GM12892 (cell line): ENCODE measurements at regions not wholly inside any gene's neighbourhood (a gene's known extent, or its start where the extent isn't known, plus 50 kb on each side); places are given as distances from the start of the nearest gene placed in this dataset.

ENCODE experiments used
- POLR2A ChIP-seq: IDR thresholded peaks from 2 replicates; pipeline ENCODE4 v1.6.1; 2011; ENCODE audit warnings: low read depth, low read length, control low read depth
- POLR2AphosphoS5 ChIP-seq: IDR thresholded peaks from 2 replicates; pipeline ENCODE4 v1.6.1; 2011; ENCODE audit warnings: low read depth, low read length, control low read depth
- TAF1 ChIP-seq: IDR thresholded peaks from 2 replicates; pipeline ENCODE4 v1.6.1; 2011; ENCODE audit warnings: low read depth, mild to moderate bottlenecking, control low read depth, low read length, borderline replicate concordance

DNA sequence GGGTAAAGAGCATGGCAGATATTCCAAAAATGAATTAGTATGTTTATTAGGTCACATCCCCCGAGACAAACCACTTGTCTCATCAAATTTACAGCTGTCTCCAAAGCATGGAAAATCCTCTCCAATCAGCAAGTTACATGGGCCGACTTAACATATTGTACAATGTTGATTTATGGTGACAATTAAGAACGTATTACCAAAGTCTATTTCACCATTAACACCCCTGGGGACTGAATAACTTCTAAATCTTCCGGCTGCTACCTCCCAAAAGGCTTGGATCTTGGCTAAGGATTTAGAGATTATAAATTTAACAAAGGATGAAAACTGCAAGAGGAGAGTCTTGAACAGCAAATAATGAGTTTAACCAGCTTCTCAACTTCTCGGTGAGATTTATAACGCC lies 311.9 kb downstream of the NPIPA8 start:
- no peak for TF ChIP-seq POLR2AphosphoS5
- TF ChIP-seq POLR2A: no peak
- no peak for TF ChIP-seq TAF1
